GM13976 (cell line): ENCODE measurements at regions not wholly inside any gene's neighbourhood (a gene's known extent, or its start where the extent isn't known, plus 50 kb on each side); places are given as distances from the start of the nearest gene placed in this dataset.
"Not testable (repeated sequence)": the region's sequence is repeated elsewhere in the genome, so short reads cannot be mapped to it uniquely, and the experiment has no call there.

Source experiments
- DNase-seq: peaks from one replicate; pipeline ENCODE4 v3.0.0; 2012; ENCODE audit warnings: low spot score
- in situ Hi-C: fragments of 300-500 bp; cut with MboI; formaldehyde crosslinking; loops from one replicate; pipeline ENCODE4 v1.12.0; 2022; ENCODE audit warnings: low sequenced_read_pairs, mixed read lengths, inconsistent platforms; ENCODE audit not compliant: unreplicated experiment
- TF ChIP-seq, protein P1 (sequence below): IDR thresholded peaks from 2 replicates; pipeline ENCODE4 v1.5.1; 2012; ENCODE audit warnings: borderline replicate concordance, mild to moderate bottlenecking; ENCODE audit not compliant: insufficient read depth; ENCODE audit errors: extremely low read depth, missing control alignments, control extremely low read depth

DNA sequence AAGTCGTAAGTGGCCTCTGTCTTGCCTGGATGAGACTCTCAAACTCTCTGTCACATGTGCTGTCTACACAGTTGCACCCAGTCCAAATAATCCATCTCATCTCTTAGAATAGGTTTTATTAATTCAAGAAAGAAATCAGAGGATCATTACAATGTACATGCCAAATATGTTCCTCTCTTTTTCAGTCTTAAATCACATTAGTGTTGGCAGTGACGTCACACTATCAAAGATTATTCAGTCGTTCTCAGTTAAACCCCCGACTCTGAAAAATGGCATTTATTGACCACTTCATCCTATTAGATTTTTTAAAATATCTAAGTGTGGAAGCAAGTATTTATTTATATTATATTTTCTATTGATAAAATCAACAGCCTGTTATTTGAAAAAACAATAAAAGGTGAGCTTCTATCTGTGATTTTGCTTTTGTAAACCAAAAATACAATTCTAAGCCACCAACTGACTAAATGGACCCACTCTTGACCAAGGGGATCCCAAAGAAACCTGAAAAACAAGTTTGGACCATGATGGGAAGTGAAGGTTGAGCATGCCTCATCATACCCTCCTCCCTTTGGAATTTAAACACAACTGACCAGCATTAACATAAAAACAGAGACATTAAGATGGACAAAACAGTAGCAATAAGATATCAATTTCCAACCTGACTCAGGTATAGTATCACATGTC is 1894.4 kb upstream of the LRRTM1 start:
- no peak for DNase-seq
- TF ChIP-seq, protein P1, sequence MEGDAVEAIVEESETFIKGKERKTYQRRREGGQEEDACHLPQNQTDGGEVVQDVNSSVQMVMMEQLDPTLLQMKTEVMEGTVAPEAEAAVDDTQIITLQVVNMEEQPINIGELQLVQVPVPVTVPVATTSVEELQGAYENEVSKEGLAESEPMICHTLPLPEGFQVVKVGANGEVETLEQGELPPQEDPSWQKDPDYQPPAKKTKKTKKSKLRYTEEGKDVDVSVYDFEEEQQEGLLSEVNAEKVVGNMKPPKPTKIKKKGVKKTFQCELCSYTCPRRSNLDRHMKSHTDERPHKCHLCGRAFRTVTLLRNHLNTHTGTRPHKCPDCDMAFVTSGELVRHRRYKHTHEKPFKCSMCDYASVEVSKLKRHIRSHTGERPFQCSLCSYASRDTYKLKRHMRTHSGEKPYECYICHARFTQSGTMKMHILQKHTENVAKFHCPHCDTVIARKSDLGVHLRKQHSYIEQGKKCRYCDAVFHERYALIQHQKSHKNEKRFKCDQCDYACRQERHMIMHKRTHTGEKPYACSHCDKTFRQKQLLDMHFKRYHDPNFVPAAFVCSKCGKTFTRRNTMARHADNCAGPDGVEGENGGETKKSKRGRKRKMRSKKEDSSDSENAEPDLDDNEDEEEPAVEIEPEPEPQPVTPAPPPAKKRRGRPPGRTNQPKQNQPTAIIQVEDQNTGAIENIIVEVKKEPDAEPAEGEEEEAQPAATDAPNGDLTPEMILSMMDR, result no peak
- in situ Hi-C loops, result no loop called here

DNA sequence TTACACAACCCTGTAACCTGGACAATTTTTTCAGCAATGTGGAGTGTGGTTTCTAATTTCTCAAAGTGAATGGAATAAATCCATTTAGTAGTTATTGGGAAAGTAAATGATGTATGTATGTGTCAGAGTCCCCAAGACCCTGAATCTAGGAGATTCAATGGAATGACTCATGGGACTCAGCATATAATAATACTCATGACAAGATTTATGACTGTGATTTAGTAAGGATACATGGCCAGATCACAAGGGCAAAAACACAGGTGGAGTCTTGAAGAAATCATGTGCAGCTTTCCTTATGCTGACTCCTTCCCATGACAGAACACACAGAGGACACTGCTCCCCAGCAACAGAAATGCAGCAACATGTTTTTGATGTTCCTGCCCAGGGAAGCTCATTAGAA is 1877.7 kb upstream of the LRRTM1 start:
- in situ Hi-C loops, result no loop called here
- TF ChIP-seq, protein P1, result no peak

DNA sequence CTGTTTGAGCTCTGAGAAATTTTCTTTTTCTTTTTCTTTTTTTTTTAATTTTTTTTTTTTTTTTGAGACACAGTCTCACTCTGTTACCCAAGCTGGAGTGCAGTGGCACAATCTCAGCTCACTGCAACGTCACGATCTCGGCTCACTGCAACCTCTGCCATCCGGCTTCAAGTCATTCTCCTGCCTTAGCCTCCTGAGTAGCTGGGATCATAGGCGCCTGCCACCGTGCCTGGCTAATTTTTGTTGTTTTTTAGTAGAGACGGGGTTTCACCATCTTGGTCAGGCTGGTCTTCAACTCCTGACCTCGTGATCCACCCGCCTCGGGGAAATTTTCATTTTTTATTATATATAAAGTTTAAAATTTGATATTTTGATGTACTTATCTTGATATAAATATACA is 1870.7 kb upstream of the LRRTM1 start:
- DNase-seq, in situ Hi-C loops: not testable (repeated sequence)

More for the DNA sequence above, 1877.7 kb upstream of the LRRTM1 start:
- DNase-seq, result no peak

DNA sequence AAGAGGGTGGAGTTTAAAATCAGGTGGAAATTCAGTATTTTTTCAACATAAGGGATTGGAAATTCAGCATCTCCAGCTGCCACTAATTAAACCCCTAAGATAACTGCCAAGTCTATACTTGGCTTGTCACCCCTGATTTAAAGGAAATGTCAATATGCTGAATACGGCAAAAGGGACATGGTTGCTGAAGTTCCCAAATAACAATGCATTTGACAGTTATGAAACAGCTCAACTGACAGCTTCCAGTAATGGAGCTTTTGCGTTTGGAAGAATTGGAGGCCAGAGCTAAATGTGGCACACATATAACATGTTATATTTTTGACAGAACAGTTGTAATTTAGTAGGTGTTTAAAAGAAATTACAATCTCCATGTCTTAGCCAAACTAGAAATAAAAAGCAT is 1867.9 kb upstream of the LRRTM1 start:
- TF ChIP-seq, protein P1, result no peak
- in situ Hi-C loops, result no loop called here
- no peak for DNase-seq

DNA sequence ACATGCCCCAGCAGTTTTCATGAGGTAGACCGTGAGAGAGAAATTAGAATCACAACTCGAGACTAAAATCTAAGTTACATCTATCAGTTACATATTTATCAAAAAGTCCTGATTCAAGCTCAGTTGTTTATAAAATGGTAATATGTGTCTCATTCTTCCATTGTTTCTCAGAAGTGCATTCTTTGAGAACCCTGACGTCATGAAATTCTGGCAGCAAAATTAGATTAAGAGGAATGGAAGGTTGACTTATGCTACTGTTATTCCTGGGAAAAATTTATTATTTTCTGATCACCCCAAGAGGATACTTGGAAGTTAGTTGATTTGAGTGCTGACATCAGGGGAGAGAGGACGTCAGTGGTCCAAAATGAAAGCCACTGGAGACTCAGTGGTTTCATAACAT is 1864.8 kb upstream of the LRRTM1 start:
- no peak for DNase-seq
- in situ Hi-C loops, result no loop called here
- TF ChIP-seq, protein P1, result no peak

DNA sequence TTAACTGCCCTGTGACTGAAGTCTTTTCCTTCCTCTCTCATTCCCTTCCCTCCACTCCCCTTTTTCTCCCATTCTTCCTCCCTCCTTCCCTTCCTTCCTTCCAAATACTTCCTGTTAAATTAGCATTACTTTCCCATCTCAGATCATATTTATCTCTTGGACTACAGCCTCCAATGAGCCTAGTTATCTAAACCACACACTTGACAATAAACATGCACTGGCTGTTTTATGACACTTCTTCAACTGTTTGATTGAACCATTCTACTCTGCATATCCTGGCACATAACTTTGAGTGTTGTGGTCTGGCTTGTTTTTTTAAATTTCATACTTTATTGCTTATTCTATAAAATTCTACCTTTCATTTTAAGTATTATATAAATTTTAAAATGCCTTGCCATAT is 1860.8 kb upstream of the LRRTM1 start:
- DNase-seq, result no peak
- in situ Hi-C loops, result no loop called here

DNA sequence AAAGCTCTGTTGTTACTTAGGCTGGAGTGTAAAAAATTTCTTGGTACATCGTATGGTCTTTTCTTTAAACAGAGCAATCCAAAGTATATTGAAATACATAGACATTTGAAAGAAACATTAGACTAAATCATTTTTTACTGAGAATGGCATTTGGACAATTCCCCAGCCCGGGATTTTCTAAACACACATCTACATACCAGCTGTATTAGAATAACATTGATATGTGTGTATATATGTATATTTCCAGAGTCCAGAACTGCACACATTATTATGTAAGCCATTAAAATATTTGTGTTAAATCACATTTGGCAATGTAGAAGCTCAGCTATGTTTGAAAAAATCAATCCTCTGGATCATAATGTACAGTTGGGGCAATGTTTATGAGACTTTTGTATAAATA is 1853.6 kb upstream of the LRRTM1 start:
- in situ Hi-C loops, result no loop called here
- TF ChIP-seq, protein P1, result no peak

More for the DNA sequence above, 1860.8 kb upstream of the LRRTM1 start:
- TF ChIP-seq, protein P1, result no peak

More for the DNA sequence above, 1853.6 kb upstream of the LRRTM1 start:
- DNase-seq, result no peak
